HG03039 (cell line): ENCODE measurements at regions not wholly inside any gene's neighbourhood (a gene's known extent, or its start where the extent isn't known, plus 50 kb on each side); places are given as distances from the start of the nearest gene placed in this dataset.
A peak's percentile ranks its signal among the peaks of the same experiment; 100 is the strongest.

Experiments used
- ATAC-seq: cut with Tn5 transposase; IDR thresholded peaks from one replicate; pipeline ENCODE4 v1.9.1; 2021; ENCODE audit warnings: mild to moderate bottlenecking, moderate library complexity; ENCODE audit not compliant: unreplicated experiment

GRCh38 chr6:91534614-91535013 lies 947.7 kb upstream of the MAP3K7 start:
- ATAC-seq = no peak

DNA sequence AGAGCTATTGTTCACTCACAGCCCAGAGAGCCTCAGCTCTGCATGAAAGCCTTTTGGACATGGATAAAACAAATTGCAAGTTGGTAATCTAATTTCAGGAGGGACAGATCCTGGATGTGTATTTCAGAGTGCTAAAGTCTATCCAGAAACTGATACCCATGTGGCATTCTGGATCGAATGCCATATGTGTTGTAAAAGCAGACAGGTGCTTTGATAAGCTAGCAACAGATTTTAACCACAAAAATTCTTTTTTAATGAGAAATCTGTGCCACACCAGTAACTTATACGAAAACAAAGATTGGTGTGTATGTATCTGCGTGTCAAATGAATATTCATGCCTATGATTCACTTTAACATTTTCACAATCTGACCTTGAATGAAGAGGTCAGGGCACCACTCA lies 936.6 kb upstream of the MAP3K7 start:
- ATAC-seq = no peak

DNA sequence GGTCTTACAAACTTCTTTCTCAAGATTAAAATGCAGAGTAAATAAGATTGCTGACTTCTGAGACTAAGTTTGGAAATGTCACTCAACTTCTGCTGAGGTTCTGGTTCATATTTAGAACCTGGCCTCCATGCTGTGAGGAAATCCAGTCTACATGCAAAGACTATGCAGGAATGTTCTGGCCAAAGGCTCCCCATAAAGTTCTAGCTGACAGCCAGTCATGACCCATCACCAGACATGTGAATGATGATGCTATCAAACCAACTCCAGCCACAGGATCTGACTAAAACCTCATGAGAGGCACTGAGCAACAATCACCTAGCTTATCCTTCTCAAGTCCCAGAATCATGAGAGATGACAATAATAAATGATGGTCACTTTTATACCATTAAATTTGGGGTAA lies 935.1 kb upstream of the MAP3K7 start:
- no peak for ATAC-seq

DNA sequence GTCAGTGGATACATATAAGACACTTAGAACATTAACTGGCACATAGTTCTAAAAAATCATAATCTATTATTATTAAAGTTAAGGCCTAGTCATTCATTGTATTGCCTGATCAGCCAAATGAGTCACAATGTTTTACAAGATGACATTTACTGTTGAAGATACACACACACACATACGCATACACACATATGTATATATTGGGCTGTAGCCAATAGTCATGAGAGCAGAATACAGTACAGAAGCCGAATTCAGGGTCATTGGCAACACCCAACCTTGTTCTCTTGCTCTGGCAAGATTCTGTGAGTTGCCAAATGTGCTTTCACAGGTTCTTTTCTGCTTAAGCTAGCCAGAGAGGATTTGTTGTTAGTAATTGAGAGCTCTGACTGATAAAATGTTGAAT lies 922.8 kb upstream of the MAP3K7 start:
- ATAC-seq = no peak

- no peak for ATAC-seq
These were observed 922.2 kb upstream of the MAP3K7 start for GRCh38 chr6:91509039-91509438.

GRCh38 chr6:91506509-91506908 lies 919.6 kb upstream of the MAP3K7 start:
- ATAC-seq = no peak

DNA sequence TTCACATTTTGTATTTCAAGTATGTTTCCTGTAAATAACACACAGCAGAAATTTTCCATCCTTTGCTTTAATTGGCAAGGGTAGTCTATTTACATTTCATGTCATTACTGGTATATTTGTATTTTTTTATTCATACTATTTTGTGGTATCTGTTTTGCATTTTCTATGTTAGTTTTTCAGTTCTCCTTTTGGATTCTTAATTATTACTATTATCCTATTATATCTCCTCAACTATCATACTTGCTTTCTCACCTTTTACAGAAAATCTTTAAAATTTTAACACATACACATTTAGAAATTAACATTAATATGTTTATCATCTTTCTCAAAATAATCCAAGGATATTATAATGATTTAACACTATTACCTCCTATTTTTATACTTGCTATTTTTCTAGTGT lies 918.3 kb upstream of the MAP3K7 start:
- no peak for ATAC-seq

DNA sequence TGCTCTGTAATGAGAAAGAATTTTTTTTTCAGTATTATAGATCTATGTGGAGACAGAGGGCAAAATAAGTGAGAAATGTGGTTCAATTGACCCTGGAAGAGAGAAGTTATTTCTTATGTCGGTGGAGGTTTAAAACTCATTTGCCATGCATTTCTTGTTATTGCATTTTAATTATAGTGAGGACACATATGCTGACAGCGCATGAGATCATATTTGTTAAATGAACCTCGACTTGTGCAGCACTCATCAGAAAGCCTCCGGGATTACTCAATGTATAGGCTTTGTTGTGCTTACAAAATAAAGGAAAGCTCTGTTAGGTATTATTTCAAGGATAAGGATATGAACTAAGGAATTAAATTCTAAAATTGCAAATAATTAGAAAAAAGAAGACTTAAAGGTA lies 915.1 kb upstream of the MAP3K7 start:
- ATAC-seq = no peak

DNA sequence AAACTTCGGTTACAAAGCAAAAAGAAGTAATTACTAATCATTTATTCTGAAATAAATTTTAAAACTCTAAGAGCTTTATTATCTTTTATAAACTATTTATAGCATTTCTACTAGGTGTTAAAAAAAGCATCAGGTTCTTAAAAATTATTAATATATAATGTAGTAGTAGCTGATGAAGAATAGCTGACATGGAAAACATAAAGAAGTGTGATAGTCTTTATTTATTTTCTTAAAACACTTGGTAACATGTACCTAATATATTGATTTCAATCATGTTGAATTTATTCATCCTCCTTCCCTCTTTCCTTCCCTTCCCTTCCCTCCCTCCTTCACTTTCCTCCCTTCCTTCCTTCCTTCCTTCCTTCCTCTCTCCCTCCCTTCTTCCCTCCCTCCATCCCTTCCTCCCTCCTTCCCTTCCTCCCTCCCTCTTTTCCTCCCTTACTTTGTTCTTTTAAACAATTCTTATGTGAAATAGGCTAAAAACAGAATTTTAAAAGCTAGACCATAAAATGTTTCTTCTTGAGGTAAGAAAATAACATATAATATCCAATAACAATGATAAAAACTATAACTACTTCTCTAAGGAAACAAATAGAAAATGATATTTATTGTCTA lies 913.9 kb upstream of the MAP3K7 start:
- ATAC-seq = no peak

- no peak for ATAC-seq
These were observed 911.7 kb upstream of the MAP3K7 start for GRCh38 chr6:91498576-91498975.

DNA sequence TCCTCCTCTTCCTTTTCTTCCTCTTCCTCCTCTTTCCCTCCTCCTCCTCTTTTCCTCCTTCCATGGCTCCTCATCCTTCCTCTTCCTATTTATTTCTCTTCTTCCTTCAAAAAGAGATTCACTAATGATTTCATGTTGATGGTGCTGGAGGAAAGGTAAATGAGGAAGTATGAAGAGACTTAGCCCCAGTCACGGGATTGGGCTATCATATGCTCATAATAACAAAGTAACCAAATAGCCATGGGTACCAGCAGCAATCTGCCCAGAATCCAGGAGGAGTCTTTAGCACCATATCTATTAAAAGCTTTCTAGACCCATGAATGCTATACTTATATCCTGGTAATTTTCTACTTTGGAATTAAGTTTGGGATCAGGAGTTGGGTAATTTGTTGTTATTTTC lies 910.9 kb upstream of the MAP3K7 start:
- no peak for ATAC-seq

DNA sequence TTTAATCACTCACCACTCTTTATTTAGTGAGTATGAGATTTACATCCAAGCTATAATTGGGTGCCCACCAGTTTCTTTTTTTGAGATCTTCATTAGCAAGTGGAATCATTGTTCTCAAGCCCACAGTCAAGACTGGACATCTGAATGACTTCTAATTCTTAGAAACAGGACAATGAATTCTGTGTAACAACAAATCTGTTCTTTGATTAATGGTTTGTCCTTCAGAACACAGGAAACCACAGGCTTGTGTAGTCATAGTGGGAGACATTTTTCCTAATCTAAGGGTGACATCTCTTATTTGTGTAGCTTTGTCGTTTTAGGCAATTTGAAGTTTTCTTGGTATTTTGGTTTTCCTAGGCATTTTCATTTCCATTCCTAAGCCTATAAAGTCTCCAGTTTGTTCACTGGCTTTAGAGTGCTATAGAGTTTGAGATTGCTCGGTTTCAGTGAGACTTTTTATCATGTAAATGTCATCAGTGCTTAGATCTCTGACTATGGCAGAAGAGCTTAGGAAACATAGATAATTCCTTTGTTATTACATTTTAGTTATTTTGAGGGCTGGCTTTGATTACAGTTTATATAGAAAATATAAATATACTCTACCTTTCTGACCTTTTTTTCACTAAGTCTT lies 903.9 kb upstream of the MAP3K7 start:
- ATAC-seq = no peak

DNA sequence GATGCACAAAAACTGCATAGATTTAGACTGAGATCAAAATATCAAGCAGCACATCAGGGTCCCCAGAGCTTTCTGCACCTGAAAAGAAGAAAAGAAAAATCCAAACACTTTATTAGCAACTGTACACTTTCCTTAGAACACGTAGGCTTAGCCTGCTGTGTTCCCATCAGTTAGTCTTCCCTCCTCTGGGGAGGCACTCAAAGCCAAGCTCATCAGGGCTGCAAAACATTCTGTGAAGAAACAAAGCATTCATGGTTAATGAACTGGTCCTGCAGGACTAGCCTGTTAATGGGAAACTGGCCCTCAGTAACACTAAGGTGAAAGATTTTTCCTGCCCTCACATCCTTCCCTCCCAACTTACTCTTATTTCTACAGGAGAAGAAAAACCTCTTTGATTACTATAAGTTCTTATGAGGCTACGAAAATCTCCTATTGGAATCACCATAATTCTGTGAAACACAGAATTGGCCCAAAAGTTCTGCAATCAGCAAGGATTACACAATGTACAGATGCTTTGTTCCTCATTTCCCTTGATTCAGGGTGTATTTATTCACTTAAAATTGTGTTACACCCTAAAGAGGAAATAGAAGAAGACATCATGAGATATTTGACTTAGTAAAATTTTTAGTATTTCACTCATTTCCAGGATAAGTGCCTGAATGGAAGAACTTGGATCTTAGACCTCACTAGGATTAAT lies 901.0 kb upstream of the MAP3K7 start:
- no peak for ATAC-seq

DNA sequence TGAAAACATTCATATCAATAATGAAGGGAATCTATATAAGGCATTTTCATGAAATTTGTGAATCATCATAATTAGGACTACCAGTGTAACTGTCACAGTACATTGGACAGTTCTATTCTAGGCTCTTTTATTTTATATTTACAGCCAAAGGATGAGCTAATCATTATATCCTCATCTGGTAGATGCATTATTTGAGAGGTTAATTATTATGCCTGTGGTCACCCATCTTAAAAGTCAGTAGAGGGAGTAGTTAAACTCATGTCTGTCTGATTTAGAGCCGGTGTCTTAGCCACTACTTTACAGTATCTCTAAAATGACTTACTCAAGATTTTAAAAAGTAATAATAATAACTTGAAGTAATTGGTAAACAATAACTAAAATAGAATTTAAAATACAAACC lies 899.3 kb upstream of the MAP3K7 start:
- ATAC-seq = no peak

GRCh38 chr6:91485047-91485446 lies 898.2 kb upstream of the MAP3K7 start:
- ATAC-seq = no peak

GRCh38 chr6:91483415-91484105 lies 896.7 kb upstream of the MAP3K7 start:
- ATAC-seq = peak; percentile 48

- ATAC-seq = peak; percentile 75
These were observed 895.6 kb upstream of the MAP3K7 start for GRCh38 chr6:91482498-91482897.

DNA sequence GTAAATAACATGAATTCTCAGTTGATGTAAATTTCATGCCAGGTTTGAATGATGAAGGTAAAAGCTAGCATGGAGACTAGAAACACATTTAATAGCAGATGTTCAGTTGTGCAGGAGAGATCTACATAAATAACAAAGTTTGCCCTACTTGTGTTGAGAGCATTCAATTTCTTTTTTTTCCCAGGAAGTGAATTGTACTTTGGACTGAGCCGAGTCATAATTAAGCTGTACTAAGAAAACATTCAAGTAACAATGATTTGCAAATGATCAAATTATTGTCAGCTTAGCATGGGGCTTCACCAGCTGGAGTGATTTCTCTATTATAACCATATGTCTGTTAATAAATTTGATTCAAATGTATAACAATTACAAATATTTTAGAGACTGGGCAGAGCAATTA lies 893.5 kb upstream of the MAP3K7 start:
- no peak for ATAC-seq

DNA sequence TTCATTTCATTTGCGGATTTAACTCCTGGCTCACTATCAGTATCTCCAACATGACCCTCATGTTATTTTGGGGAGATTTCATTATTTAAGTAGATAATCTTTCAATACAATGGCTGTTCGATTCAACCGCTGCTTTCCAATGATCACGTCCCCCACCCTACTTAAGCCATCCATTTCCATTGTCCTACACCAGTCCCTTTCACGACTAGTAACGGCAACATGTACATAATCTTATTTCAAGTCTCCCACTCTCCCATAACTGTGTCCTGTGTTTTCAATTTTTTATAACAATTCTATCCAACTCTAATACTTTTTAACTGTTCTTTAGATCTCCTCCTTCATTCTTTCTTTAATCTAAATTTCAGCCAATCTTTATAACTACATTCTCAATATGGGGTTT lies 890.8 kb upstream of the MAP3K7 start:
- ATAC-seq = no peak

DNA sequence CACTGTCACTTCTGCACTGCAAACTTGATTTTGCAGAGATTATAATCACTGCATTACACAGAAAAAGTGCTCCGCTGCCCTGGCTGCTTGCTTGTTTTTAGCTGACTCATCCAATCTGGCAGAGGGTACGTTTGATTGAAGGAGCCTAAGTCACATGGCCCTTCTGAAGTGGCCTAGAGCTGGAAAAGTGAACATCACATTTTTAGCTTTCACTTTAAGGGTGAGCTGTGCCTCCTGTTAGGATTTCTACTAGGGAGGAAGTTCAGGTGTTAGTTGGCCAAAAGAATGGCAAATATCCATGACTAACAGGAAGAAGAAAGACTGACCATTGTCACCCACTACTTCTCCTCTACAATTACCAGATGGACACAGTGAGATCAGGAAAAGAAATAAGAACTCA lies 889.1 kb upstream of the MAP3K7 start:
- ATAC-seq = peak; percentile 71

- ATAC-seq = no peak
These were observed 878.5 kb upstream of the MAP3K7 start for GRCh38 chr6:91465393-91465792.

GRCh38 chr6:91464718-91465117 lies 877.8 kb upstream of the MAP3K7 start:
- no peak for ATAC-seq
